ENCODE measurements at regions not wholly inside any gene's neighbourhood (a gene's known extent, or its start where the extent isn't known, plus 50 kb on each side); places are given as distances from the start of the nearest gene placed in this dataset.

DNA sequence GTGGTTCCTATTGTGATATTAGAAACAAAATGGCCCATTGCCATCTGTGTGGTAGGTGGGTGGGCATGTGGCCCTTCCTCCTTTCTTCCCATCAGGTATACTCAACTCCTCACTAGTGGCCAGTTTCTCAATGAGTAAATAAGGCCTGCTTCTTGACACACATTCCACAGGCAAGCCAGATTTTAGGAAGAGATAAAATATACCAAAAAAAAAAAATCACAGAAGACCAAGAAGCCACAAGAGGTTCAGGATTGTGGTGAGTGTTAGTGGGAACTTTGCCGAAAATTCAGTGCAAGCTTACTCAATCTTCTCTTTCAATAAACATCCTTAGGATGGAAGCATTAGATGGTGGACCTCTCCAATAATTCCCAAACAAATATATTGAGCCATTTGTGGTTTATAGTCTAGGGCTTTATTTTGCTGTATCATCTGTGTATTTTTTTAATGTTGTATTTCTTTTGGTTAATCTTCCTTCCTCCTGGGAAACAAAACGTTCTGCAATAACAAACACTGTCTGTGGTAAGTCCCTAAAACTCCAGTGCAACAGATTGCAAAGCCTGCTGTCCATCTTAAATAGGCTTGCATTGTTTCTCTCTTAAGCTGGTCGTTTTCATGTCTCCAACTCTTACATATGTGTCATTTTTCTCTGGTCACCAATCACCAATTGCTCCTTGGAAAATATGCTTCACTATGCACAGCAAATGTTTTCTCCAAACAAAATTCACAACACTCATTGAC is 289.9 kb upstream of the KITLG start:
- no peaks in the 10 kb centered on the region for H3K9me3 ChIP-seq (ENCODE audit: low read depth)
- no peak overlapping the region for H2AFZ ChIP-seq
- H3K4me2 ChIP-seq = no peak overlapping the region
- no peaks in the 10 kb centered on the region for H3K36me3 ChIP-seq (replicated peaks; ENCODE audit: insufficient read depth, low read depth)
- no peaks in the 10 kb centered on the region for H3K27me3 ChIP-seq
- 60% methylated on average over 3 of the region's 3 CpGs for WGBS (ENCODE audit: low lambda C conversion rate, missing lambda C conversion rate)
- DNase-seq (ENCODE audit: low spot score) = no peak
- H3K4me3 ChIP-seq = no peak overlapping the region
- no peaks in the 10 kb centered on the region for H3K9me2 ChIP-seq (replicated peaks; ENCODE audit: insufficient read depth)
- no peaks in the 10 kb centered on the region for H4K20me1 ChIP-seq (ENCODE audit: insufficient read depth, poor library complexity, severe bottlenecking)
- H3K27ac ChIP-seq = no peak overlapping the region
- no peak for TF ChIP-seq EZH2 (IDR thresholded peaks at IDR 0.05; ENCODE audit: borderline replicate concordance)
- TF ChIP-seq, protein P1, sequence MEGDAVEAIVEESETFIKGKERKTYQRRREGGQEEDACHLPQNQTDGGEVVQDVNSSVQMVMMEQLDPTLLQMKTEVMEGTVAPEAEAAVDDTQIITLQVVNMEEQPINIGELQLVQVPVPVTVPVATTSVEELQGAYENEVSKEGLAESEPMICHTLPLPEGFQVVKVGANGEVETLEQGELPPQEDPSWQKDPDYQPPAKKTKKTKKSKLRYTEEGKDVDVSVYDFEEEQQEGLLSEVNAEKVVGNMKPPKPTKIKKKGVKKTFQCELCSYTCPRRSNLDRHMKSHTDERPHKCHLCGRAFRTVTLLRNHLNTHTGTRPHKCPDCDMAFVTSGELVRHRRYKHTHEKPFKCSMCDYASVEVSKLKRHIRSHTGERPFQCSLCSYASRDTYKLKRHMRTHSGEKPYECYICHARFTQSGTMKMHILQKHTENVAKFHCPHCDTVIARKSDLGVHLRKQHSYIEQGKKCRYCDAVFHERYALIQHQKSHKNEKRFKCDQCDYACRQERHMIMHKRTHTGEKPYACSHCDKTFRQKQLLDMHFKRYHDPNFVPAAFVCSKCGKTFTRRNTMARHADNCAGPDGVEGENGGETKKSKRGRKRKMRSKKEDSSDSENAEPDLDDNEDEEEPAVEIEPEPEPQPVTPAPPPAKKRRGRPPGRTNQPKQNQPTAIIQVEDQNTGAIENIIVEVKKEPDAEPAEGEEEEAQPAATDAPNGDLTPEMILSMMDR (IDR thresholded peaks at IDR 0.05; ENCODE audit: poor library complexity) = no peak
- TF ChIP-seq EZH2phosphoT487 (IDR thresholded peaks at IDR 0.05; ENCODE audit: low read depth, severe bottlenecking, unreplicated experiment) = no peak
- H3K4me1 ChIP-seq (ENCODE audit: insufficient read depth) = no peaks in the 10 kb centered on the region
- H3K79me2 ChIP-seq = no peaks in the 10 kb centered on the region

DNA sequence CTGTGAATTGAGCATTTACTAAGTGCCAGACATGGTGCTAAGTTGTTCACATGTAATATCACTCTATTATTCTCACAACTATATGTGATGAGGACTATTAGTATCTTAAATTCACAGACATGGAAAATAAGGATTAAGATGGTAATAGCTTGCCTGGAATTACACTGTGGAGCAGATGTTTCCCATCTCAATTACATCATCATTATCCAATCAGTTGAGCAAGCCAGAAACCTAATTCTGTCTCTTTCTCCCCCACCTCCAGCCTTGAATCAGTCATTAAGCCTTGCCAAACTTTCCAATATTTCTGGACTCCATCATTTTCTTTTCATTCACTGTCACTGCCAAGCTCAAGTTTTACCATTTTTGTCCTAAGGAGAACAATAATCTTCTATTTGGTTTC is 287.8 kb upstream of the KITLG start:
- Histone ChIP-seq H3K36me3 (replicated peaks; ENCODE audit: insufficient read depth, low read depth) (no peaks in the 10 kb centered on the region), H2AFZ (no peak overlapping the region), H3K4me2 (no peak overlapping the region), H3K27me3 (no peaks in the 10 kb centered on the region), H3K79me2 (no peaks in the 10 kb centered on the region), H3K9me2 (replicated peaks; ENCODE audit: insufficient read depth) (no peaks in the 10 kb centered on the region), H3K4me3 (no peak overlapping the region), H4K20me1 (ENCODE audit: insufficient read depth, poor library complexity, severe bottlenecking) (no peaks in the 10 kb centered on the region), H3K27ac (no peak overlapping the region), H3K4me1 (ENCODE audit: insufficient read depth) (no peaks in the 10 kb centered on the region), H3K9me3 (ENCODE audit: low read depth) (no peaks in the 10 kb centered on the region)
- DNase-seq (ENCODE audit: low spot score) = no peak
- TF ChIP-seq EZH2 (IDR thresholded peaks at IDR 0.05; ENCODE audit: borderline replicate concordance) (no peak), EZH2phosphoT487 (IDR thresholded peaks at IDR 0.05; ENCODE audit: low read depth, severe bottlenecking, unreplicated experiment) (no peak)
- TF ChIP-seq, protein P1 (IDR thresholded peaks at IDR 0.05; ENCODE audit: poor library complexity) = no peak

DNA sequence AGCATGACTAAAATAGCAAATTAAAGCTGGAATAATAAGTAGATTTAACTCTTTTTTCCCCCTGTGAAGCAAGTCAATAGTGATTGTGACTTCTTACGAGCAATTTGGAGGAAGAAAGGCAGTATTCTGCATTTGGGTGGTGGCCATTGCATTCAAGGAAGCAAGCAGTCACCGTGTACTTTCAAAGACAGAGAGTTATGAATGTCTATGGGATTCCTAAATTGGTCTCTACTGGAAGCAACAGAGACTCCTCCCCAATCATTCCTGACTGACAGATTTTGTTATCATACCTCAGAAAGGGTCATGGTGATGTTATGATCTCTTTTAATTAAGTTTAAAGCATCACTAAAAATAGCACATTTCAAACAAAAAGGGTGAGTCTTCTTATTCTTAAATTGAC is 287.2 kb upstream of the KITLG start:
- no peaks in the 10 kb centered on the region for H3K9me2 ChIP-seq (replicated peaks; ENCODE audit: insufficient read depth)
- H3K4me1 ChIP-seq (ENCODE audit: insufficient read depth) = no peaks in the 10 kb centered on the region
- WGBS (ENCODE audit: low lambda C conversion rate, missing lambda C conversion rate) = 88% methylated on average over 2 of the region's 2 CpGs
- no peaks in the 10 kb centered on the region for H4K20me1 ChIP-seq (ENCODE audit: insufficient read depth, poor library complexity, severe bottlenecking)
- no peaks in the 10 kb centered on the region for H3K27me3 ChIP-seq
- no peak overlapping the region for H3K4me2 ChIP-seq
- no peaks in the 10 kb centered on the region for H3K9me3 ChIP-seq (ENCODE audit: low read depth)
- H3K36me3 ChIP-seq (replicated peaks; ENCODE audit: insufficient read depth, low read depth) = no peaks in the 10 kb centered on the region
- DNase-seq (ENCODE audit: low spot score) = no peak
- H2AFZ ChIP-seq = no peak overlapping the region
- TF ChIP-seq, protein P1 (IDR thresholded peaks at IDR 0.05; ENCODE audit: poor library complexity) = no peak
- TF ChIP-seq EZH2phosphoT487 (IDR thresholded peaks at IDR 0.05; ENCODE audit: low read depth, severe bottlenecking, unreplicated experiment) (no peak), EZH2 (IDR thresholded peaks at IDR 0.05; ENCODE audit: borderline replicate concordance) (no peak)
- H3K79me2 ChIP-seq = no peaks in the 10 kb centered on the region
- no peak overlapping the region for H3K4me3 ChIP-seq
- H3K27ac ChIP-seq = no peak overlapping the region

Data from hepatocyte (in vitro differentiated cells).